GM12874 (cell line): ENCODE measurements at regions not wholly inside any gene's neighbourhood (a gene's known extent, or its start where the extent isn't known, plus 50 kb on each side); places are given as distances from the start of the nearest gene placed in this dataset.
A peak's percentile ranks its signal among the peaks of the same experiment; 100 is the strongest.

ENCODE experiments used
- TF ChIP-seq, protein P1 (sequence below): IDR thresholded peaks from 2 replicates; pipeline ENCODE4 v1.5.1; 2011; ENCODE audit warnings: low read depth, mild to moderate bottlenecking, control low read depth, low read length, moderate library complexity; ENCODE audit not compliant: insufficient read depth

DNA sequence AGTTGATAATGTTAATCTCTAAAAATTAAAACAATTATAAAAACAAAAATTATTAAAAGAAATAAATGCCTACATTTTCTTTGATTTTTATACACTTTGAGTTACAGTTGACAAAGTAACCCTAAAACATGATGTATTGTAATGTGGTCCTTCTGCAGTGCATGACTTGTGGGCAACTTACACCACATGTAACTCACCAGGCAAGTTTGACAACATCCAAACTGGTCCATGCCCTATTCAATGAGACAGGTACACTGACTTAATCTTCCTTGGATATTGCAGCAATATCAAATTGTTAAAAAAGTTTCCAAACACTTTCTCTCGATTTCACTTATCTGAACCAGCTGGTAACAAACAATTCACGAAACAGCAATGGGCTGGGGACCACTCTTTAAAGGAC lies 81.5 kb downstream of the FTHL17 start:
- TF ChIP-seq, protein P1, sequence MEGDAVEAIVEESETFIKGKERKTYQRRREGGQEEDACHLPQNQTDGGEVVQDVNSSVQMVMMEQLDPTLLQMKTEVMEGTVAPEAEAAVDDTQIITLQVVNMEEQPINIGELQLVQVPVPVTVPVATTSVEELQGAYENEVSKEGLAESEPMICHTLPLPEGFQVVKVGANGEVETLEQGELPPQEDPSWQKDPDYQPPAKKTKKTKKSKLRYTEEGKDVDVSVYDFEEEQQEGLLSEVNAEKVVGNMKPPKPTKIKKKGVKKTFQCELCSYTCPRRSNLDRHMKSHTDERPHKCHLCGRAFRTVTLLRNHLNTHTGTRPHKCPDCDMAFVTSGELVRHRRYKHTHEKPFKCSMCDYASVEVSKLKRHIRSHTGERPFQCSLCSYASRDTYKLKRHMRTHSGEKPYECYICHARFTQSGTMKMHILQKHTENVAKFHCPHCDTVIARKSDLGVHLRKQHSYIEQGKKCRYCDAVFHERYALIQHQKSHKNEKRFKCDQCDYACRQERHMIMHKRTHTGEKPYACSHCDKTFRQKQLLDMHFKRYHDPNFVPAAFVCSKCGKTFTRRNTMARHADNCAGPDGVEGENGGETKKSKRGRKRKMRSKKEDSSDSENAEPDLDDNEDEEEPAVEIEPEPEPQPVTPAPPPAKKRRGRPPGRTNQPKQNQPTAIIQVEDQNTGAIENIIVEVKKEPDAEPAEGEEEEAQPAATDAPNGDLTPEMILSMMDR: no peak

DNA sequence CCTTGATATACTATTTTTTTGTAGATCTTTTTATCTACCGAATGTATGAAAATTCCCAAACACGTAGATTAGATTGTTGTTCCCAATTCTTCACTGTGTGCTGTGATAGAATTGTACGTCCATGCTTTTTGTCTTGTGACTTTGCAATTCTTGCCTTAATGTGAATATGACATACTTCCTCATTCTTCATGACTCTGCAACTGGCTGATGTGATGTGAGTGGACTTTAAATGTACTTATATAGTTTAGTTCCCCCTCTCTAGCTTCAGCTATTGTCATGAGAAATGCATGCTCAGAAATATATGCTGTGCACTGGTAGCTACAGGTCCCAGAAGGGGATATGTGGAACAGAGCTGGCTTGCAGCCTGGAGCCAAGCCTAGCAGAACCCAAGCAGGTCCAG lies 89.4 kb downstream of the FTHL17 start:
- TF ChIP-seq, protein P1: no peak

DNA sequence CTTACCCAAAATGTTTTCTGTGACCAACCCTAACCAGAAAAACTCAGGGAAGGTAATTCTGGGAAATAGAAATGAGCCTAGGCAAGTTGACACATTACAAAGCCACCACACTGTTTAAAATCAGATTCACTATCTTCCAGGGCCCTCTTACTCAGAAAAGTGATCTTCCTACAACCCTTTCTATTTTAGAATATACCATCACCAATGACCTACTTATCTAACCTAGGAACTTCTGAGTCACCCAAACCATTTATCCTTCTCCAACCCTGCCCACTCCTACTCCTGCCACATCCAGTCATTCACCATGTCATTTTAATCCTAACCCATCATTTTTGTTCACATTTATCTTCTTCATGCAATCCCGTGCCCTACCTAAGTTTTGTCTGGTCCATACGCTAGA lies 89.9 kb downstream of the FTHL17 start:
- TF ChIP-seq, protein P1: no peak

DNA sequence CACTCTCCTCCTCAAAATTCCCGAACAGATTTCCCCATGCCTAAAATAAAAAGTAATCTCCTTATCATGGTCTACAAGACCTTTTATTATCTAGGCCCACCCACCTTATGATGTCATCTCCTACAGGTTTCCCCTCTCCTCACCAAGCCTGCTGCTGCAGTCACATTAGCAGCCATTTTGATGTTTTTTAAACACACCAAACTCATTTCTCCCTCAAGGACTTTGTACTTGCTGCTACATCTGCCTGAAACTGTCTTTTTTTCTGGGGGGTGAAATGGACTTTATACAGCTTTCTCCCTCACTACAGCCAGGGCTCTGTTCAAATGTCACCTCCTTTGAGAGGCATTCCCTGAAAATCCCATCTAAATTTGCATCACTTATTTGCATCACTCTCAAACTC lies 90.2 kb upstream of the TAB3 start:
- TF ChIP-seq, protein P1: no peak

DNA sequence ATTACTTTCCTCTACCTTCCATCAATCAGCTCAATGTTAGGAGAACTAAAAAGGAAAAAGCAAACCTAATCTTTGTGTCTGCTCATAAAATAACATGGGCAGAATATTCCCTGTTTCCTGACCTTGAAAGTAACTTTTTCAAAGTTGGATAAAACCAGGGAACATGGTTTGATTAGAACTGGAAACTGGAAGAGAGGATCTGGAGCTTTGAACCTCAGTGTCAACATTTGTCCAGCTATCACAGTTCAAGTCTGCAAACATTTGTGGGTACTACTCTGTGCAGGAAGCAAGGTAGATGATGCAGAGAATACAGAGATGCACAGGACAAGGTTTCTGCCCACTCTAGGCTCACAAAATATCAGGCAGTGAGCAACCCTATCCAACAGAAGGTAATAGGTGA lies 86.4 kb upstream of the TAB3 start:
- TF ChIP-seq, protein P1: no peak

DNA sequence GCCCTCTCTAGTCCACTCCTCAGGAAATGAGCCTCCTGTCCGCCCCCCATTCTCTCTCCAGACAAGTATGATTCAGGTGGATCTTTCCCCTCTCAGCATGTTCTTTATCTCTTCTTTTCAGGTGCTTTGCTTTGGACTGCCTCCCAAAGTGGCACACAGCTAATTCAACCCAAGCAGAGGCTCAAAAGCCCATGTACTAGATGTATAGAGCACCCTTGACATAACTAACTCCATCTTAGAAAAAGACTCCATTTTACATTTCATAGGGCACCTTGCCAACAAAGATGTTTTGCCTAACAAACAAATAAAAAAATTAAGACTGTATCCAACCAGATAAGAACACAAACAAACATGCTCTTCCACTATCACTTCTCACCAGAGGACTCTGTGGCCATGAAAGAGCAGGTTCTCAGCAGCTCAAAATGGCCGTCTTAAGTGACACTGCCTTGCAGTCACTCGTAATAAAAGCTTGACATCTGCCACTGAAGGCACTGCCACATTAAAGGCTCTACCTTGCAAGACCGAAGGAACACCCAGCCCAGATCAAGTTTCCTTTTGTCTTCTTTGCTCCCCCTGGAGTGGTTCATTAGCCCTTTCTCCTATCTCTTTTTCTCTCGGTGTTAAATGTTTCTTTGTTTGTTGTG lies 84.9 kb upstream of the TAB3 start:
- TF ChIP-seq, protein P1: no peak

DNA sequence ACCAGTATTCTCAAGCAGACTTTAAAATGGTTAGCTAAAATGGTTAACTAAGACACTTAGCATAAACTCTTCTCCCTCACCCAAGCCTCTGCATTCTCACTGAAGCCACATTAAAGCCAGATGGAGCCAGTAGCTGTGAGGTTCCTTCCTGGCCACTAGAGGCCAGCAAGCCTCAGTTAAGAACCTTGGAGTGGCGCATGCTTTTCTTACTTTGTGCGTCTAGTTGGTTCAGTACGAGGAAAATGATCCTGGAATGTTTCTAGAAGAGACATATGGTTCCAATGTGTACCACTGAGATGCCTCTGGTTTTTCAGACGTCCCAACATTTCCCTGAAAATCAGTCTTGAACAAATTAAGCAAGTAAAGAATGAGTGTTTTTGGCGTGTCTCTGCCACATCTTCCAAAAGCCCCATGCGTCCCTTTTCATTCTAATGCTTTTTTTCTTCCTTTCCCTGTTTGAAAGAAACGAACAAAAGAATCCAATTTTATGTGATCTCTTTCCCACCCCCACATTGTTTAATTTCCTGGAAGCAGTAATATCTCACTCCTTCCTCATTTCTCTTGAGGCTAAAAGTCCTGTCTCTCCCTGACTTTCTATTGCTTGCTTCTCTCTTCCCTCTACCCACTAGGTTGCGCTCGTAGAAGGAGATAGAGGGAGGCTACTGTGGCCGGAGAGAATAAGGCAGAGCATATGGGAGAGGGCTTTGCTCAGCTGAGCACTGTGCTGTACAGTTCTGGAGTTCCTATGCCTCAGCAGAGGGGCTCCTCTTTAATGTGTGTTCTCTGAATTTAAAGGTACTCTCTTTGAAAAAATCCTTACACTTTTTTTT lies 82.9 kb upstream of the TAB3 start:
- TF ChIP-seq, protein P1: peak; percentile 70
